ENCODE measurements at regions not wholly inside any gene's neighbourhood (a gene's known extent, or its start where the extent isn't known, plus 50 kb on each side); places are given as distances from the start of the nearest gene placed in this dataset.

- no peak for DNase-seq (ENCODE audit: low spot score in 2 of 2)
- TF ChIP-seq POLR2A (IDR thresholded peaks at IDR 0.05) (no peak), CTCF (IDR thresholded peaks at IDR 0.05) (no peak)
- WGBS, 2 donors, result 71 to 76% methylated on average over 3 of the region's 3 CpGs
- no peak overlapping the region for H3K4me3 ChIP-seq (ENCODE audit: low read depth, poor library complexity, severe bottlenecking)
- intact Hi-C loops (cut with DNase I; ENCODE audit: low total_unique reads), result no loop called here
Measured at GRCh38 chr3:106333911-106334618, 465.3 kb upstream of the CBLB start.

- no peak for DNase-seq (ENCODE audit: low spot score in 2 of 2)
- no peak overlapping the region for H3K4me3 ChIP-seq (ENCODE audit: low read depth, poor library complexity, severe bottlenecking)
- WGBS, 2 donors, result 86 to 90% methylated on average over 2 of the region's 2 CpGs
- TF ChIP-seq CTCF (IDR thresholded peaks at IDR 0.05) (no peak), POLR2A (IDR thresholded peaks at IDR 0.05) (no peak)
- intact Hi-C loops (cut with DNase I; ENCODE audit: low total_unique reads), result no loop called here
Measured at GRCh38 chr3:106336619-106337018, 467.8 kb upstream of the CBLB start.

- intact Hi-C loops (cut with DNase I; ENCODE audit: low total_unique reads), result no loop called here
- H3K4me3 ChIP-seq (ENCODE audit: low read depth, poor library complexity, severe bottlenecking), result no peak overlapping the region
- TF ChIP-seq POLR2A (IDR thresholded peaks at IDR 0.05) (no peak), CTCF (IDR thresholded peaks at IDR 0.05) (no peak)
- DNase-seq (ENCODE audit: low spot score in 2 of 2), result no peak
- 64 to 82% methylated on average over 1 of the region's 1 CpG for WGBS, 2 donors
Measured at GRCh38 chr3:106337116-106337515, 468.3 kb upstream of the CBLB start.

GRCh38 chr3:106338582-106339214, 469.9 kb upstream of the CBLB start:
- no peak for TF ChIP-seq POLR2A (IDR thresholded peaks at IDR 0.05)
- TF ChIP-seq CTCF (IDR thresholded peaks at IDR 0.05), result no peak
- intact Hi-C loops (cut with DNase I; ENCODE audit: low total_unique reads), result no loop called here
- H3K4me3 ChIP-seq (ENCODE audit: low read depth, poor library complexity, severe bottlenecking), result no peak overlapping the region
- WGBS, 2 donors, result 88 to 89% methylated on average over 5 of the region's 5 CpGs
- no peak for DNase-seq (ENCODE audit: low spot score in 2 of 2)

GRCh38 chr3:106339551-106339950, 470.7 kb upstream of the CBLB start:
- 87 to 94% methylated on average over 5 of the region's 5 CpGs for WGBS, 2 donors
- intact Hi-C loops (cut with DNase I; ENCODE audit: low total_unique reads), result no loop called here
- no peak overlapping the region for H3K4me3 ChIP-seq (ENCODE audit: low read depth, poor library complexity, severe bottlenecking)
- TF ChIP-seq POLR2A (IDR thresholded peaks at IDR 0.05) (no peak), CTCF (IDR thresholded peaks at IDR 0.05) (no peak)
- no peak for DNase-seq (ENCODE audit: low spot score in 2 of 2)
